Thyroid gland (tissue), 4 donors: ENCODE measurements at regions not wholly inside any gene's neighbourhood (a gene's known extent, or its start where the extent isn't known, plus 50 kb on each side); places are given as distances from the start of the nearest gene placed in this dataset.

ENCODE experiments used
- CTCF ChIP-seq, 6 experiments: fragments of 200-600 bp in 3 of 6; fragments of 450-650 bp in 3 of 6; sonication (generic) in 3 of 6; IDR thresholded peaks; one replicate each; pipeline ENCODE4 v1.5.1; 2016 to 2019; ENCODE audit warnings: antibody characterized with exemption in 6 of 6, mild to moderate bottlenecking in 2 of 6, inconsistent platforms in 1 of 6, moderate library complexity in 1 of 6
- POLR2A ChIP-seq, 2 donors: fragments of 450-650 bp; IDR thresholded peaks; one replicate each; pipeline ENCODE4 v1.6.1; 2017; ENCODE audit warnings: antibody characterized with exemption in 2 of 2, mild to moderate bottlenecking in 2 of 2, moderate library complexity in 1 of 2

- no peak for TF ChIP-seq CTCF (IDR thresholded peaks at IDR 0.05)
- TF ChIP-seq POLR2A (IDR thresholded peaks at IDR 0.05): no peak
Observed at GRCh38 chr4:155079871-155080270, 128.6 kb upstream of the NPY2R start.
